AG04449 (cell line): ENCODE measurements at regions not wholly inside any gene's neighbourhood (a gene's known extent, or its start where the extent isn't known, plus 50 kb on each side); places are given as distances from the start of the nearest gene placed in this dataset.
A peak's percentile ranks its signal among the peaks of the same experiment; 100 is the strongest.

ENCODE experiments used
- CTCF ChIA-PET: fragments of 350-600 bp; formaldehyde crosslinking; extraction: SDS; loops from one replicate; lab custom pipeline; 2021; ENCODE audit warnings: antibody characterized with exemption; lab: Yijun Ruan, JAX
- POLR2A ChIA-PET: fragments of 400-600, 350-600 bp; formaldehyde crosslinking; extraction: SDS; loops from one replicate; lab custom pipeline; 2020; ENCODE audit warnings: antibody characterized with exemption, inconsistent platforms; lab: Yijun Ruan, JAX
- DNase-seq: peaks from one replicate; pipeline ENCODE4 v3.0.0-alpha.2; 2010; ENCODE audit warnings: low read depth, low spot score
- H3K4me3 ChIP-seq: 2 replicates; pipeline ENCODE4 v1.5.1; 2011; ENCODE audit warnings: low read depth, mild to moderate bottlenecking, control low read depth, low read length
- TF ChIP-seq, protein P1 (sequence below): IDR thresholded peaks from one replicate; pipeline ENCODE4 v1.5.1; 2011; ENCODE audit warnings: mild to moderate bottlenecking, moderate library complexity, low read length, control low read depth, inconsistent platforms; ENCODE audit not compliant: insufficient read depth; ENCODE audit errors: missing control alignments

DNA sequence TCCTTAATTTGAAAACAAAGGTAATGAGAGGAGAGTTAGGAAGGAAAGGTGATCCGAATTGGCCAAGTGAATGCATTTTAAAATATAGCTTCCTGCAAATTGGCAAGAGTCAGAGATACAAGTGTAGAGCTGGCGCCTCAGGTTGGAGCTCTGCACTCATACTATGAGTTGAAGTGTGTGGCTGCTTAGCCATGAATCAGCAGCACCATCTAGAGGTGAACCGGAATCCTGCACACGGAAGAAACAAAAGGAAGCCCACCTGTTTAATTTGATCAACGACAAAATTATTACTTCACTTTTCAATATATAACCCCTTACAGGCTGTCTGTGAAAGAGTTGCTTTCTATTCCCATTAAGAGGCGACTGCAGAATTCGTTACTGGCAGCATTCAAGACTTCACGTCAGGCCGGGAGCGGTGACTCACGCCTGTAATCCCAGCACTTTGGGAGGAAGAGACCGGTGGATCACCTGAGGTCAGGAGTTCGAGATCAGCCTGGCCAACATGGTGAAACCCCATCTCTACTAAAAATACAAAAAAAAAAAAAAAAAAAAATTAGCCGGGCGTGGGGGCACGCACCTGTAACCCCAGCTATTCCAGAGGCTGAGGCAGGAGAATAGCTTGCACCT is 1253.7 kb upstream of the CDH8 start:
- ChIA-PET POLR2A (no interaction called here), CTCF (interaction anchor here (1.8 kb wide), 1 partner anchor 10 kb away, joined by 5 read pairs; no protein-coding TSS in a partner anchor)
- TF ChIP-seq, protein P1, sequence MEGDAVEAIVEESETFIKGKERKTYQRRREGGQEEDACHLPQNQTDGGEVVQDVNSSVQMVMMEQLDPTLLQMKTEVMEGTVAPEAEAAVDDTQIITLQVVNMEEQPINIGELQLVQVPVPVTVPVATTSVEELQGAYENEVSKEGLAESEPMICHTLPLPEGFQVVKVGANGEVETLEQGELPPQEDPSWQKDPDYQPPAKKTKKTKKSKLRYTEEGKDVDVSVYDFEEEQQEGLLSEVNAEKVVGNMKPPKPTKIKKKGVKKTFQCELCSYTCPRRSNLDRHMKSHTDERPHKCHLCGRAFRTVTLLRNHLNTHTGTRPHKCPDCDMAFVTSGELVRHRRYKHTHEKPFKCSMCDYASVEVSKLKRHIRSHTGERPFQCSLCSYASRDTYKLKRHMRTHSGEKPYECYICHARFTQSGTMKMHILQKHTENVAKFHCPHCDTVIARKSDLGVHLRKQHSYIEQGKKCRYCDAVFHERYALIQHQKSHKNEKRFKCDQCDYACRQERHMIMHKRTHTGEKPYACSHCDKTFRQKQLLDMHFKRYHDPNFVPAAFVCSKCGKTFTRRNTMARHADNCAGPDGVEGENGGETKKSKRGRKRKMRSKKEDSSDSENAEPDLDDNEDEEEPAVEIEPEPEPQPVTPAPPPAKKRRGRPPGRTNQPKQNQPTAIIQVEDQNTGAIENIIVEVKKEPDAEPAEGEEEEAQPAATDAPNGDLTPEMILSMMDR: peak; percentile 51
- no peak overlapping the region for H3K4me3 ChIP-seq
- no peak for DNase-seq

DNA sequence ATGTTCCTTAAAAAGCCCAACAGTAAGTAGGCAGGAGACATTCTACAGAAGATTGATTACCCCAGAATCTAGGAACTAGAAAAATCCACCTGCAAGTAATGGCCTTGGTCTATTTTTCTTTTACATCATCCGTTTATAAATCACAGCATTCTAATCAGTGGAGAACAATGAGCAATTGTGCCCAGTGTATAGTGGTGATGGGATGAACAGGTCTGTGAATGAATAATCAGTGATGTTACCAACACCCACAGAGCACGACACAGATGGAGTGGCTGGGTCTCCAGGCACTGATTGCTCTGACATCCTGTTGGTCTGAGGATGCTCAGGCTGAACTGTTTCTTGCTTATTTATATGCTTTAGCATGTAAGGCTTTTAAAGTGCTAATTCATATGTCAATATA is 1251.2 kb upstream of the CDH8 start:
- no peak for DNase-seq
- CTCF ChIA-PET: no interaction called here
- POLR2A ChIA-PET: no interaction called here
- TF ChIP-seq, protein P1: no peak
- no peak overlapping the region for H3K4me3 ChIP-seq

DNA sequence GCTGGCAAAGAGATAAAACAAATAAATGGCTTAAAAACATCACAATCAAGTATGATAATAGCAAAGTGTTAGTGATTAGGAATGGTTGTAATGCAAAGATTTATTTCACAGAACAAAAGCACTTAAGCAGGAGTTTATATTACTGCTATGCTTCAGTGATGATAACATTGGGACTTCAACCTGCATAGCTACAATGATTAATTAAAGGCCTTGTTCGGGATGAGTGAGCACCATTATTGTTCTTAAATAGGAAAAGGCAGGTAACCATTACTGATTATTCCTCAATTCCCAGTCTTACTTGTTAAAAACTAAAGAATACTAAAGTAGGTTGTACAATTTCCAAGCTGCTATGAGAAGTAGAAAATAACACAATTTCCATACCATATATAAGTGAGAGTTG is 1247.5 kb upstream of the CDH8 start:
- no peak for DNase-seq
- ChIA-PET CTCF (no interaction called here), POLR2A (no interaction called here)
- H3K4me3 ChIP-seq: no peak overlapping the region
- TF ChIP-seq, protein P1: no peak

DNA sequence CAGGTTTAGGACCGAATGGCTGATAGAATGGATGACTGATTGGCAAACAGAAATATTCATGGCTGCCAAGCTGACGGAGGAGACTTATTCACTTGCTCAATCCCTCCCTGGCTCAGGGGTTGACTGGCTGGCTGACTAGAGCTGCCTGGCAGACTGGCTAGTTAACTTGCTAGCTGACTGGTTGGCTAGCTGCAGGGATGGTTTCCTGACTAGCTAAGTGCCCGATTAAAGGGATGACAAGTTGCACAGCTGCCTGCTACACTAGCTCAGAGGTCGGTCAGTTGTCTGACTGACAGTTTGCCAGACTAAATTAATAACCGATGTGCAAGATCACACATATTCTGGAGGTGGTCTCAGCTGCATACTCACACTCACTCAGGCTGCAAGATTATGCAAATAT is 1208.4 kb upstream of the CDH8 start:
- no peak for DNase-seq
- ChIA-PET POLR2A (no interaction called here), CTCF (no interaction called here)
- no peak overlapping the region for H3K4me3 ChIP-seq
- TF ChIP-seq, protein P1: no peak

DNA sequence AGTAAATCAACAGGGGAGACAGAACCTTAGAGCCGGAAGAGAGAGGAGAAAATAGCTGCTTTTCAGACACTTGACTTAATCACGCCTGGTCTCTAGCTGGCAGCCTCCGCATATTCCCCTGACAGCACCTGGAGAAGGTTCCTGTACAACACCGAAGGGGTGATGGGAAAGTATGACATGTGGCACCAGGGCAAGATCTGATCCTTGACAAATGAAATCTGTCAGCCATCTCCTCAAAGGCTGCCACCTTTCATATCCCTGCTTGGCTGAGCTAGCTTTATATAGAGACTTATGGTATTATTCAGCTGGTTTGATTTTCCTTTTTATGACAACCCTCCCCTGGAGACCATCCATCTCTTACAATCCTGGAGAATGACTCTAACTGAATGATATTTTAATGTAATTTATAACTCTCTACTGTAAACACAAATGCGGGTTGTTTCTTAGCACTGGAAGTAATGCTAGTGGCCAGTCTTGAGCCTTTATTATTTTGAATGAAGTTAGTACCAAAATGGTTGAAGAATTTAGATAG is 1205.3 kb upstream of the CDH8 start:
- POLR2A ChIA-PET: no interaction called here
- CTCF ChIA-PET: no interaction called here

DNA sequence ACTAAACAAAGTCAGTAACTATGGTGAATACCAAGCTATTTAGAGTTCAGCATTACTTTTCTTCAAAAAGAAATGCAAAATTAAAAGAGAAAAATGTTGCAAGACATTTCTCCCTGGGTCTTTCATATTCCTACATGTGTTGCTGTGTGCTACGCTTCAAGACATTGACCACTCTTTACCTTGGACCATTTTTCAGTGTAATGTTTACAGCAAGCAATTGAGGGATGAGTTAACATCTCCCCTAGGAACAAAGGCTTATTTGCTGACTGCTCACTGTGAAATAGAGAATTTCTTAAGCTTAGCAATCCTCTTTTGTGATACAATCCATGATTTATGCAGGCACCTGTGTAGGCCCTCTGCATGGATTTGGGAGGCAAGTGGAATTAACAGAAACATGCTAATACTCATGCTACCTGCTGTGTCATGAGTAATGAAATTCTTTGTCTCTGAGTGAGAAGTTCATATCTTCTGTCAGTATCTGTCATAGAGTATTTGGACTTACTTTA is 1202.9 kb upstream of the CDH8 start:
- POLR2A ChIA-PET: no interaction called here
- TF ChIP-seq, protein P1: no peak
- DNase-seq: no peak
- CTCF ChIA-PET: no interaction called here
- H3K4me3 ChIP-seq: no peak overlapping the region

More for the DNA sequence above, 1205.3 kb upstream of the CDH8 start:
- TF ChIP-seq, protein P1: no peak
- H3K4me3 ChIP-seq: no peak overlapping the region
- DNase-seq: no peak
